NCI-H2196 treated with DMSO at 0.1 percent for 48 hours (cell line): ENCODE measurements at regions not wholly inside any gene's neighbourhood (a gene's known extent, or its start where the extent isn't known, plus 50 kb on each side); places are given as distances from the start of the nearest gene placed in this dataset.

Source experiments
- DNase-seq: peaks from one replicate; lab custom pipeline; 2025; ENCODE audit not compliant: unreplicated experiment; lab: John Stamatoyannopoulos, UW

GRCh38 chr10:130576427-130576826, 440.2 kb downstream of the GLRX3 start:
- no peak for DNase-seq

GRCh38 chr10:130577039-130577438, 440.8 kb downstream of the GLRX3 start:
- DNase-seq, result no peak

GRCh38 chr10:130578532-130579289, 442.5 kb downstream of the GLRX3 start:
- no peak for DNase-seq

GRCh38 chr10:130579913-130580312, 443.7 kb downstream of the GLRX3 start:
- DNase-seq, result no peak

- DNase-seq, result no peak
Observed at GRCh38 chr10:130580975-130581374, 444.8 kb downstream of the GLRX3 start.

GRCh38 chr10:130587718-130588117, 451.5 kb downstream of the GLRX3 start:
- DNase-seq, result no peak

GRCh38 chr10:130606001-130606405, 469.8 kb downstream of the GLRX3 start:
- DNase-seq, result no peak

- DNase-seq, result no peak
Observed at GRCh38 chr10:130607366-130607765, 471.2 kb downstream of the GLRX3 start.

GRCh38 chr10:130611239-130611638, 475.0 kb downstream of the GLRX3 start:
- DNase-seq, result no peak

- DNase-seq, result no peak
Observed at GRCh38 chr10:130615457-130615856, 479.3 kb downstream of the GLRX3 start.

- DNase-seq, result no peak
Observed at GRCh38 chr10:130617985-130618384, 481.8 kb downstream of the GLRX3 start.

GRCh38 chr10:130618647-130619046, 482.5 kb downstream of the GLRX3 start:
- DNase-seq, result no peak

- no peak for DNase-seq
Observed at GRCh38 chr10:130621231-130621775, 485.1 kb downstream of the GLRX3 start.

- no peak for DNase-seq
Observed at GRCh38 chr10:130623680-130624267, 487.6 kb downstream of the GLRX3 start.

- DNase-seq, result no peak
Observed at GRCh38 chr10:130627346-130628045, 491.3 kb downstream of the GLRX3 start.

- no peak for DNase-seq
Observed at GRCh38 chr10:130630135-130630534, 493.9 kb downstream of the GLRX3 start.

GRCh38 chr10:130631142-130632096, 495.2 kb downstream of the GLRX3 start:
- DNase-seq, result no peak

- no peak for DNase-seq
Observed at GRCh38 chr10:130634816-130635215, 498.6 kb downstream of the GLRX3 start.

GRCh38 chr10:130635528-130635927, 499.3 kb downstream of the GLRX3 start:
- no peak for DNase-seq

GRCh38 chr10:130636313-130636930, 500.2 kb downstream of the GLRX3 start:
- DNase-seq, result no peak
